ENCODE measurements at regions not wholly inside any gene's neighbourhood (a gene's known extent, or its start where the extent isn't known, plus 50 kb on each side); places are given as distances from the start of the nearest gene placed in this dataset.

GRCh38 chr15:29624271-29624670 lies 198.0 kb downstream of the TJP1 start:
- TF ChIP-seq CTCF (IDR thresholded peaks at IDR 0.05) (no peak), POLR2A (IDR thresholded peaks at IDR 0.05) (no peak)
